Astrocyte of the spinal cord (primary cell): ENCODE measurements at regions not wholly inside any gene's neighbourhood (a gene's known extent, or its start where the extent isn't known, plus 50 kb on each side); places are given as distances from the start of the nearest gene placed in this dataset.

Experiments
- DNase-seq: peaks from one replicate; pipeline ENCODE4 v3.0.0; 2011; ENCODE audit warnings: low read depth, low spot score
- H3K4me3 ChIP-seq: 2 replicates; pipeline ENCODE4 v1.5.1; 2011; ENCODE audit warnings: low read depth, mild to moderate bottlenecking, low read length, moderate library complexity
- CTCF ChIP-seq: IDR thresholded peaks from 2 replicates; pipeline ENCODE4 v1.5.1; 2012; ENCODE audit warnings: low read depth, mild to moderate bottlenecking, low read length, inconsistent platforms
- in situ Hi-C: cut with HindIII; loops from 2 replicates; pipeline ENCODE4 v1.10.0; 2017; ENCODE audit warnings: low sequenced_read_pairs

- no peak for DNase-seq
- in situ Hi-C loops: no loop called here
- TF ChIP-seq CTCF: no peak
- no peak overlapping the region for H3K4me3 ChIP-seq
Observed at GRCh38 chr6:141445928-141446628, 686.6 kb upstream of the GJE1 start.

- in situ Hi-C loops: no loop called here
- no peak for DNase-seq
- no peak overlapping the region for H3K4me3 ChIP-seq
- no peak for TF ChIP-seq CTCF
Observed at GRCh38 chr6:141443668-141444289, 688.9 kb upstream of the GJE1 start.

- H3K4me3 ChIP-seq: no peak overlapping the region
- DNase-seq: no peak
- no peak for TF ChIP-seq CTCF
- in situ Hi-C loops: no loop called here
Observed at GRCh38 chr6:141443032-141443431, 689.7 kb upstream of the GJE1 start.

GRCh38 chr6:141439513-141439912 lies 693.2 kb upstream of the GJE1 start:
- no peak for TF ChIP-seq CTCF
- no peak for DNase-seq
- H3K4me3 ChIP-seq: no peak overlapping the region
- in situ Hi-C loops: no loop called here

GRCh38 chr6:141437685-141438084 lies 695.0 kb upstream of the GJE1 start:
- no peak for TF ChIP-seq CTCF
- no peak overlapping the region for H3K4me3 ChIP-seq
- in situ Hi-C loops: no loop called here
- no peak for DNase-seq

- no peak for TF ChIP-seq CTCF
- in situ Hi-C loops: no loop called here
- no peak for DNase-seq
- no peak overlapping the region for H3K4me3 ChIP-seq
Observed at GRCh38 chr6:141437011-141437410, 695.7 kb upstream of the GJE1 start.
